NB4 (cell line): ENCODE measurements at regions not wholly inside any gene's neighbourhood (a gene's known extent, or its start where the extent isn't known, plus 50 kb on each side); places are given as distances from the start of the nearest gene placed in this dataset.

Experiments used
- MYC ChIP-seq: IDR thresholded peaks from 2 replicates; pipeline ENCODE4 v1.6.1; 2011; ENCODE audit warnings: low read depth, low read length
- POLR2A ChIP-seq: IDR thresholded peaks from 2 replicates; pipeline ENCODE4 v1.6.1; 2011; ENCODE audit warnings: mild to moderate bottlenecking; ENCODE audit not compliant: insufficient read length; ENCODE audit errors: extremely low read depth
- TF ChIP-seq, protein P1 (sequence below): IDR thresholded peaks from one replicate; pipeline ENCODE4 v1.5.1; 2012; ENCODE audit warnings: low read depth, low read length
- TF ChIP-seq, protein P2 (sequence below): IDR thresholded peaks from 2 replicates; pipeline ENCODE4 v1.6.1; 2011; ENCODE audit warnings: low read depth, low read length

DNA sequence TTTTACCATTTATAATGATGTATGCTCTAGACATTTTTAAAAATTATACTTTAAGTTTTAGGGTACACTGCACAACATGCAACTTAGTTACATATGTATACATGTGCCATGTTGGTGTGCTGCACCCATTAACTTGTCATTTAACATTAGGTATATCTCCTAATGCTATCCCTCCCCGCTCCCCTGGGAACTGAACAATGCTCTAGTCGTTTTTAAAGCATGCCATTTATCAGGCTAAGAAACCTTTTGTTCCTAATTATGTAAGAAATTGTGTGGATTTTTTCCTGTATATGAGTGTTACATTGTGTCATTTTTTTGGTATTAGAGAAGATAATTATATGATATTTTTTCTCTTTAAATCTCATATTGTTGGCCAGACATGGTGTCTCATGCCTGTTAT lies 72.8 kb upstream of the SGCD start:
- TF ChIP-seq, protein P1, sequence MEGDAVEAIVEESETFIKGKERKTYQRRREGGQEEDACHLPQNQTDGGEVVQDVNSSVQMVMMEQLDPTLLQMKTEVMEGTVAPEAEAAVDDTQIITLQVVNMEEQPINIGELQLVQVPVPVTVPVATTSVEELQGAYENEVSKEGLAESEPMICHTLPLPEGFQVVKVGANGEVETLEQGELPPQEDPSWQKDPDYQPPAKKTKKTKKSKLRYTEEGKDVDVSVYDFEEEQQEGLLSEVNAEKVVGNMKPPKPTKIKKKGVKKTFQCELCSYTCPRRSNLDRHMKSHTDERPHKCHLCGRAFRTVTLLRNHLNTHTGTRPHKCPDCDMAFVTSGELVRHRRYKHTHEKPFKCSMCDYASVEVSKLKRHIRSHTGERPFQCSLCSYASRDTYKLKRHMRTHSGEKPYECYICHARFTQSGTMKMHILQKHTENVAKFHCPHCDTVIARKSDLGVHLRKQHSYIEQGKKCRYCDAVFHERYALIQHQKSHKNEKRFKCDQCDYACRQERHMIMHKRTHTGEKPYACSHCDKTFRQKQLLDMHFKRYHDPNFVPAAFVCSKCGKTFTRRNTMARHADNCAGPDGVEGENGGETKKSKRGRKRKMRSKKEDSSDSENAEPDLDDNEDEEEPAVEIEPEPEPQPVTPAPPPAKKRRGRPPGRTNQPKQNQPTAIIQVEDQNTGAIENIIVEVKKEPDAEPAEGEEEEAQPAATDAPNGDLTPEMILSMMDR, result no peak
- TF ChIP-seq POLR2A (no peak), MYC (no peak)
- TF ChIP-seq, protein P2, sequence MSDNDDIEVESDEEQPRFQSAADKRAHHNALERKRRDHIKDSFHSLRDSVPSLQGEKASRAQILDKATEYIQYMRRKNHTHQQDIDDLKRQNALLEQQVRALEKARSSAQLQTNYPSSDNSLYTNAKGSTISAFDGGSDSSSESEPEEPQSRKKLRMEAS, result no peak
